Stimulated activated naive CD8-positive, alpha-beta T cell treated with anti-CD3 and anti-CD28 coated beads, Interleukin-15, amount 100 ng/mL, for 72 hours (primary cell): ENCODE measurements at regions not wholly inside any gene's neighbourhood (a gene's known extent, or its start where the extent isn't known, plus 50 kb on each side); places are given as distances from the start of the nearest gene placed in this dataset.

Source experiments
- ATAC-seq: fragments of 150-1000 bp; cut with Tn5 transposase; 2 replicates; pipeline ENCODE4 v1.10.0; 2021; ENCODE audit warnings: mild to moderate bottlenecking, moderate library complexity
- DNase-seq, 2 donors: peaks; one replicate each; pipeline ENCODE4 v3.0.0; 2021 to 2022
- H3K27ac Mint-ChIP-seq, 2 donors: one replicate each; pipeline ENCODE4 v1.8.0; 2022; ENCODE audit warnings: mild to moderate bottlenecking in 2 of 2, mixed read lengths in 2 of 2, moderate library complexity in 2 of 2
- H3K27me3 Mint-ChIP-seq: one replicate; pipeline ENCODE4 v1.8.0; 2022; ENCODE audit warnings: mixed read lengths
- H3K4me1 Mint-ChIP-seq: one replicate; pipeline ENCODE4 v1.8.0; 2022; ENCODE audit warnings: mild to moderate bottlenecking, mixed read lengths
- H3K4me3 Mint-ChIP-seq, 2 donors: one replicate each; pipeline ENCODE4 v1.8.0; 2022; ENCODE audit warnings: mild to moderate bottlenecking in 2 of 2, mixed read lengths in 2 of 2, moderate library complexity in 1 of 2
- H3K9me3 Mint-ChIP-seq, 2 donors: one replicate each; pipeline ENCODE4 v1.8.0; 2022; ENCODE audit warnings: mixed read lengths in 2 of 2

DNA sequence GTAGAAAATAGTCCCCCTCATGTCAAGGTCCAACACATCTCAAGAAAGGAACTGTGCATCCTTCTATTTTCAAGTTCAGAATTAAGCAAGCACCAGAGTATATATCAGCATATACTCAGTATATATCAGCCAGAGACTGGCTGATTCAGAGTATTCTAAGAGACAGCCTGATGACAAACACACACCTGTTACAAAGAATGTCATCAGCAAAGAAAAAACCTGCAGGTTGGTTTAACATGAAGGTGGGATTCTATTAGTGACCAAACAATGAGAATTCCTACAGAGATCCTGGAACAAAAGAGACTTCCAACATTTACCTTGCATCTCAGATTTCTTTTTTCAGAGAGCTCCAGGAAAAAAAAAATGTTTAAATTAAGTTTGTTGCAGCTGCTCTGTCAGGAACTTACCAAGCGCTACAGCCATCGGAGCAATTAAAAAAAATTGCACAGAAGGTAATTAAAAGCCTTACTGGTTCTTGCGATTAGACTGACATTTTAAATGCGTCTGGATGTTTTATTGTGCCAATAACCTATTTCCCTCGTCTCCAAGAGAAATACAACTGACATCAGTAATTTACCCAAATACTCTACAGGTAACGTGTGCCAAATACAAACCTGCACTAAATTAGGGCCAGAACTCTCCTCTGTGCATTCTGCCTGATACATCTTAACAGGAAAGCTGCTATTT, 218.1 kb downstream of the HNMT start:
- Mint-ChIP-seq H3K4me1 (no peaks in the 10 kb centered on the region), H3K9me3 (peaks cover 0 to 5% of the 10 kb centered on the region in 2 donors), H3K27ac (peak overlapping the region in 1 of 2 donors; percentile 11), H3K4me3 (no peak overlapping the region), H3K27me3 (no peaks in the 10 kb centered on the region)
- DNase-seq (no peak), ATAC-seq (no peak)

DNA sequence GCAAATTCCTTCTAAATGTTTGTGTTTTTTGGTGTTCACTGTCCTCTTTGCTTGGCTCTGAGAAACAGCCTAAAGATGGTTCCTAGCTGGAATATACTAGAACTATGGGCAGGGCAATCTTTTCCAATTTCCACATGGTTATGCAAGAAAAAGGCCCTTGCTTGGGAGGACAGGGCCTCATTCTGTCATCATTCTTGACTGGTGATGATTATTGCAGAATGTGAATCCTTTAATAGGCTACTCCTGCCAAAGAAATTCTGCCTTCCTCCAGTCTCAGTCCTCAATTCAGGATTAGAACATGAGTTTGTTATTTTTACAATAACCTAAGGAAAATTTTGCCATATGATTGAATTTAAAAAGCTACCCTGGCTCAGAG, 218.7 kb downstream of the HNMT start:
- no peak for DNase-seq
- Mint-ChIP-seq H3K4me3 (no peak overlapping the region), H3K9me3 (peaks cover 0 to 9% of the 10 kb centered on the region in 2 donors), H3K27ac (no peak overlapping the region), H3K27me3 (no peaks in the 10 kb centered on the region), H3K4me1 (no peaks in the 10 kb centered on the region)
- no peak for ATAC-seq

DNA sequence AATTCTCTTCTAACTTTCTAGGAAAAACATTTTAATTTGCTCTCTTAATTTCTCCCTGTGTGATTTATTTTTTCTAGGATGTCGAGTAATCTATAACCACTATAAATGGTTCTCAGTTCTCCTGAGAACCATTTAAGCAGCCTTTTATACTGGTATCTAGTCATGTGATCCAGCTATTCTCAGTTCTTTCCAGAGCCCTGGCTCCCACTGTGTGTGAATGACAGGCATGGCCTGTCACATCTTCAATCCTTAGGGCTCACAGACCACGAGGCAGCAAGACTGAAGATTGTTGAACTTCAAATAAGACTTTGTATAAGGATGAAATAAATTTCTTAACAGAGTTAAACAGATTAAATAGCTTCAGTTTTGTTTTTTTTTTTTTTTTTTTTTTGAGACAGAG, 219.4 kb downstream of the HNMT start:
- Mint-ChIP-seq H3K9me3 (peaks cover 0 to 9% of the 10 kb centered on the region in 2 donors), H3K4me1 (no peaks in the 10 kb centered on the region), H3K27me3 (no peaks in the 10 kb centered on the region), H3K4me3 (no peak overlapping the region), H3K27ac (no peak overlapping the region)
- DNase-seq (no peak), ATAC-seq (no peak)

- no peak for DNase-seq
- H3K9me3 Mint-ChIP-seq, result peaks cover 0 to 14% of the 10 kb centered on the region in 2 donors
- H3K27ac Mint-ChIP-seq, result peak overlapping the region in 1 of 2 donors; percentile 25
- H3K4me3 Mint-ChIP-seq, result no peak overlapping the region
- ATAC-seq, result no peak
- no peaks in the 10 kb centered on the region for H3K27me3 Mint-ChIP-seq
- no peaks in the 10 kb centered on the region for H3K4me1 Mint-ChIP-seq
Observed at GRCh38 chr2:138184428-138184827, 220.2 kb downstream of the HNMT start.

DNA sequence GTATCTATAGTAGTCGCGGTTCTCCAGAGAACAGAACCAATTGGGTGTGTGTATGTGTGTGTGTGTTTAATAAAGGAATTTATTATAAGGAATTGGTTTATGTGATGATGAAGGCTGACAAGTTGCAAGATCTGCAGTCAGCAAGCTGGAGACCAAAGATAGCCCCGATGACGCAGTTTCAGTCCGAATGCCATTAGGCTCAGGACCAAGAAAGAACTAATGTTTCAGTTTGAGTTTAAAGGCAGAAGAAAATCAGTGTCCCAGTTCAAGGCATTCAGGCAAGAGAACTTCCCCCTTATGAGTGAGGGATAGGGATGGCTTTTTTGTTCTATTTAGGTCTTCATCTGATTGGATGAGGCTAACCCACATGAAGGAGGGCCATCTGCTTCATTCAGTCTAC, 221.6 kb downstream of the HNMT start:
- H3K4me1 Mint-ChIP-seq, result no peaks in the 10 kb centered on the region
- H3K27me3 Mint-ChIP-seq, result no peaks in the 10 kb centered on the region
- no peak overlapping the region for H3K27ac Mint-ChIP-seq
- peaks cover 0 to 18% of the 10 kb centered on the region in 2 donors for H3K9me3 Mint-ChIP-seq
- no peak overlapping the region for H3K4me3 Mint-ChIP-seq
- ATAC-seq (no peak), DNase-seq (no peak)

DNA sequence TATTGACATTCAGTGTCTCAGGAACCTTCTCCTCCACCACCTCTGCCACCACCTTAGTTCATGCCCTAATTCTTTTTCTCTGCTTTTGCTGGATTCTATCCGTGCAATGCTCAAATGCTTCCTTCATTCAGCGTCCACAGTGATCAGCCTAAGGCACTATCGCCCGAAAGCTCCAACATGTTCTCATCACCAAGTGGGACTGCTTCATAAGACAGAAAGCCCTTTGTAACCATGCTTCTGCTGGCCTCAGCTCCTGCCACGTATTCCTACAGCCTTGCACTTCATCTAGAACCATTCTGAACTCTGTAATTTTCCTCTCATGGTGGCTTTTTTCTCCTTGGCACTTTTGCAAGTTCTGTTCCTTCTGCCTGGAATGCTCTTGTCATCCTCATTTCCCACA, 222.9 kb downstream of the HNMT start:
- no peak overlapping the region for H3K4me3 Mint-ChIP-seq
- no peaks in the 10 kb centered on the region for H3K4me1 Mint-ChIP-seq
- no peaks in the 10 kb centered on the region for H3K27me3 Mint-ChIP-seq
- peaks cover 0 to 18% of the 10 kb centered on the region in 2 donors for H3K9me3 Mint-ChIP-seq
- H3K27ac Mint-ChIP-seq, result no peak overlapping the region
- ATAC-seq, result no peak
- DNase-seq, result no peak

- Mint-ChIP-seq H3K27me3 (no peaks in the 10 kb centered on the region), H3K4me3 (no peak overlapping the region), H3K27ac (no peak overlapping the region), H3K9me3 (peaks cover 6 to 18% of the 10 kb centered on the region in 2 donors), H3K4me1 (no peaks in the 10 kb centered on the region)
- DNase-seq, result no peak
- ATAC-seq, result no peak
Observed at GRCh38 chr2:138190999-138191398, 226.7 kb downstream of the HNMT start.

- Mint-ChIP-seq H3K27me3 (no peaks in the 10 kb centered on the region), H3K4me3 (no peak overlapping the region), H3K4me1 (no peaks in the 10 kb centered on the region), H3K9me3 (peaks cover 6 to 9% of the 10 kb centered on the region in 2 donors), H3K27ac (no peak overlapping the region)
- DNase-seq (no peak), ATAC-seq (no peak)
Observed at GRCh38 chr2:138193416-138194213, 229.3 kb downstream of the HNMT start.

DNA sequence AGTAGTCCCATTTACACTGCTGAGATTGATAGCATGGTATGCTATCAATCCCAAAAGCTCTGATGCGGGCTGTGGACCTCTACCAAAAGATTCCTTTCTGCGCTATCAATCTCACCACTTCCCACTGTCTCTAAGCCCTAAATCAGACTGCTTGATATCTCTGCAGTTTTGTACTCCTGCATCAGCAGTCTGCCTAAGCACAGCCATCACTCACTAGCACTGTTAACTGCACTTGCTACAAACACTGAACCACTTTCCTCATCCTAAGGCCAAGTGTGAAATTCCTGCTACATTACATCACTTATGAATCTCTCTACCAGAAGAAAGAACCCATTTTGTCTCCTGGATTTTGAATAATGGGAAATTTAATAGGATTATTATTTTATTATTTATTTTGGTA, 237.0 kb downstream of the HNMT start:
- Mint-ChIP-seq H3K27ac (no peak overlapping the region), H3K4me1 (no peaks in the 10 kb centered on the region), H3K9me3 (peaks cover 0 to 8% of the 10 kb centered on the region in 2 donors), H3K27me3 (no peaks in the 10 kb centered on the region), H3K4me3 (no peak overlapping the region)
- ATAC-seq (no peak), DNase-seq (no peak)

- peaks cover 0 to 8% of the 10 kb centered on the region in 2 donors for H3K9me3 Mint-ChIP-seq
- no peak for DNase-seq
- ATAC-seq, result no peak
- no peak overlapping the region for H3K4me3 Mint-ChIP-seq
- no peaks in the 10 kb centered on the region for H3K27me3 Mint-ChIP-seq
- H3K27ac Mint-ChIP-seq, result no peak overlapping the region
- H3K4me1 Mint-ChIP-seq, result no peaks in the 10 kb centered on the region
Observed at GRCh38 chr2:138202762-138203161, 238.5 kb downstream of the HNMT start.

DNA sequence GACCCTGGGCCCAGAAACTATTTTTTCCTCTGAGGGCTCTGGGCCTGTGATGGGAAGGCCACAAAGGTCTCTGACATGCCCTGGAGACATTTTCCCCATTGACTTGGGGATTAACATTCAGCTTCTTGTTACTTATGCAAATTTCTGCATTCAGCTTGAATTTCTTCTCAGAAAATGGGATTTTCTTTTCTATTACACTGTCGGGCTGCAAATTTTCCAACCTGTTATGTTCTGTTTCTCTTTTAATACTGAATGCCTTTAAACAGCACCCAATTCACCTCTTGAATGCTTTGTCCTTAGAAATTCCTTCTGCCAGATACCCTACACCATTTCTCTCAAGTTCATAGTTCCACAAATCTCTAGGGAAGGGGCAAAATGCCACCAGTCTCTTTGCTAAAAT, 241.0 kb downstream of the HNMT start:
- DNase-seq, result no peak
- H3K9me3 Mint-ChIP-seq, result peaks cover 0 to 8% of the 10 kb centered on the region in 2 donors
- no peaks in the 10 kb centered on the region for H3K4me1 Mint-ChIP-seq
- H3K4me3 Mint-ChIP-seq, result no peak overlapping the region
- no peak for ATAC-seq
- no peak overlapping the region for H3K27ac Mint-ChIP-seq
- no peaks in the 10 kb centered on the region for H3K27me3 Mint-ChIP-seq

GRCh38 chr2:138207074-138207930, 243.0 kb downstream of the HNMT start:
- H3K4me3 Mint-ChIP-seq, result no peak overlapping the region
- H3K27me3 Mint-ChIP-seq, result no peaks in the 10 kb centered on the region
- no peaks in the 10 kb centered on the region for H3K4me1 Mint-ChIP-seq
- H3K9me3 Mint-ChIP-seq, result peaks cover 2 to 8% of the 10 kb centered on the region in 2 donors
- DNase-seq (no peak), ATAC-seq (no peak)
- no peak overlapping the region for H3K27ac Mint-ChIP-seq

GRCh38 chr2:138209009-138209408, 244.7 kb downstream of the HNMT start:
- Mint-ChIP-seq H3K4me1 (no peaks in the 10 kb centered on the region), H3K27me3 (no peaks in the 10 kb centered on the region), H3K9me3 (peaks cover 7 to 9% of the 10 kb centered on the region in 2 donors), H3K27ac (no peak overlapping the region), H3K4me3 (no peak overlapping the region)
- ATAC-seq (no peak), DNase-seq (no peak)

- DNase-seq (no peak), ATAC-seq (no peak)
- H3K4me3 Mint-ChIP-seq, result no peak overlapping the region
- H3K27me3 Mint-ChIP-seq, result no peaks in the 10 kb centered on the region
- H3K27ac Mint-ChIP-seq, result no peak overlapping the region
- H3K9me3 Mint-ChIP-seq, result peaks cover 0 to 9% of the 10 kb centered on the region in 2 donors
- H3K4me1 Mint-ChIP-seq, result no peaks in the 10 kb centered on the region
Observed at GRCh38 chr2:138210487-138210886, 246.2 kb downstream of the HNMT start.

DNA sequence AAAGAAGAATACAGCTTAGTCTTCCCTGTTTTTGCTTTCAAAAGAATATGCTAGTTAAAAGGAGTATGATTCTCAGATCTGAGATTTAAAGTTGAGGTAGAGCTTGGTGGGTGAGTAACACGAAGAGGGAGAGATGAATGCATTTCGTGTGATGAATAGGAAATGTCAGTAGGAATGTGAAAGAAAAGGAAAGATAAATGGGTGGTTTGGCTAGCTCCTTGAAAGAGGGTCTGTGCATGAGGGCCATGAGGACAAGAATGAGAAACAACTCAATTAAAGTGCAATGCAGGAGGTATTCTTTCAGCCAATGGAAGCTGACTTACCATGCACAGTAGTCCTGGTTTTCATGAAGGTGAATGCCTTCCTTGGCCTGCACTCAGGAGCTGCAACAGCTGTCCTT, 248.2 kb downstream of the HNMT start:
- ATAC-seq, result no peak
- no peaks in the 10 kb centered on the region for H3K27me3 Mint-ChIP-seq
- no peak for DNase-seq
- H3K4me1 Mint-ChIP-seq, result no peaks in the 10 kb centered on the region
- H3K27ac Mint-ChIP-seq, result no peak overlapping the region
- H3K9me3 Mint-ChIP-seq, result peaks cover 0 to 9% of the 10 kb centered on the region in 2 donors
- no peak overlapping the region for H3K4me3 Mint-ChIP-seq

DNA sequence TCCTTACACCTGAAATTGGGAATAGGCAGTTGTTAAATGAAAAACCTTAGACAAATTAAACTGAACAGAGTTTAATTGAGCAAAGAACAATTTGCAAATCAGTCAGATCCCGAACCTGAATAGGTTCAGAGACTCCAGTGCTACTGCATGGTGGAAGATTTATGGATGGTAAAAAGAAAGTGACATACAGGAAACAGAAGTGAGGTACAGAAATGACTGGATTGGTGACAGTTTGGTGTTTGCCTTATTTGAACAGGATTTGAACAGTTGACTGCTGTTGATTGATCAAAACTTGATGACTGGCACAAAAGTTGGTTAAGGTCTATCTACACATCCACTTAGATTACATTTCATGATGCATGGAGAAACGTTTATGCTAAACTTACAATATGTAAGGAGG, 248.8 kb downstream of the HNMT start:
- peak; percentile 31 for ATAC-seq
- H3K27ac Mint-ChIP-seq, result no peak overlapping the region
- H3K9me3 Mint-ChIP-seq, result peaks cover 0 to 9% of the 10 kb centered on the region in 2 donors
- DNase-seq, result no peak
- H3K4me1 Mint-ChIP-seq, result no peaks in the 10 kb centered on the region
- H3K4me3 Mint-ChIP-seq, result no peak overlapping the region
- H3K27me3 Mint-ChIP-seq, result no peaks in the 10 kb centered on the region
